Loucy (cell line): ENCODE measurements at regions not wholly inside any gene's neighbourhood (a gene's known extent, or its start where the extent isn't known, plus 50 kb on each side); places are given as distances from the start of the nearest gene placed in this dataset.

Source experiments
- CTCF ChIP-seq: fragments of 200-600 bp; sonication (generic); conservative IDR thresholded peaks from 2 replicates; pipeline ENCODE4 v1.5.1; 2014; ENCODE audit warnings: mild to moderate bottlenecking, antibody characterized with exemption, low read length
- EZH2phosphoT487 ChIP-seq: fragments of 200-600 bp; IDR thresholded peaks from 2 replicates; pipeline ENCODE4 v1.6.1; 2018; ENCODE audit warnings: antibody characterized with exemption, mild to moderate bottlenecking, moderate library complexity, borderline replicate concordance

DNA sequence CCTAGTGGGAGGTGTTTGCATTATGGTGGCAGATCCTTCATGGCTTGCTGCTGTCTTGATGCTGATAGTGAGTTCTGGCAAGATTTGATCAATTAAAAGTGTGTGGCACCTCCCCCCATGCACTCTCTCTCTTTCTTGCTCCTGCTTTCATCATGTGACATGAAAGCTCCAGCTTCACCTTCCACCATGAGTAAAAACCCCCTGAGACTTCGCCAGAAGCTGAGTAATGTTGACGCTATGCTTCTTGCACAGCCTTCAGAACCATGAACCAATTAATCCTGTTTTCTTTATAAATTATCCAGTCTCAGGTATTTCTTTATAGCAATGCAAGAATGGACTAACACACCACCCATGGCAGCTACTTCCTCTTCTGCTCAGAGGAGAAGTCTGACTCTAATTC lies 2181.4 kb upstream of the PIK3C3 start:
- TF ChIP-seq CTCF (no peak), EZH2phosphoT487 (no peak)
